G401 (cell line): ENCODE measurements at regions not wholly inside any gene's neighbourhood (a gene's known extent, or its start where the extent isn't known, plus 50 kb on each side); places are given as distances from the start of the nearest gene placed in this dataset.

ENCODE experiments used
- DNase-seq: peaks from one replicate; pipeline ENCODE4 v3.0.0-alpha.2; 2015; ENCODE audit warnings: low spot score
- in situ Hi-C: cut with HindIII; loops from 2 replicates; pipeline ENCODE4 v1.10.0; 2016; ENCODE audit warnings: low sequenced_read_pairs, mixed read lengths

GRCh38 chr2:120589771-120590608 is 145.7 kb upstream of the GLI2 start:
- no peak for DNase-seq
- in situ Hi-C loops: no loop called here

GRCh38 chr2:120590841-120591240 is 144.8 kb upstream of the GLI2 start:
- no peak for DNase-seq
- in situ Hi-C loops: no loop called here

DNA sequence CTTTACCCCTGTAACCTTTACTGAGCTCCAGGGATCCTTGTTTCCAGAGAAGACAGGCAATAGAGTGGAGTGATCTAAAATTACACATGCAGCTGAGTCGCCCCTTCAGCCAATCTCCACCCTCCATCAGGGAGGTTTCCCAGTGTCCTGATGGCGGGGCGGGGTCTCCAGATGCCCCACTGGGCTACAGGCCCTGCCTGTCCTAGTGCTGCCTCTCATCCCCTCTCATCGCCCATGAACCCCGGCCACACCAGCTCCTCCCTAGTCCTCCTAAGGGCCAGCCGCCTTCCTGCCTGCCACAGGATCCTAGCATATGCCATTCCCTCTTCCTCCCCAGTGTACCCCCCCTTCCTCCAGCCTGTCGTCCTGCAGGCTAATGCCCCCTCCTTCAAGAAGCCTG is 144.1 kb upstream of the GLI2 start:
- in situ Hi-C loops: no loop called here

GRCh38 chr2:120592084-120592483 is 143.6 kb upstream of the GLI2 start:
- no peak for DNase-seq
- in situ Hi-C loops: no loop called here

More for the DNA sequence above, 144.1 kb upstream of the GLI2 start:
- DNase-seq: no peak

- in situ Hi-C loops: no loop called here
- DNase-seq: no peak
Measured at GRCh38 chr2:120593921-120594686, 141.6 kb upstream of the GLI2 start.

- in situ Hi-C loops: no loop called here
- no peak for DNase-seq
Measured at GRCh38 chr2:120594856-120595685, 140.6 kb upstream of the GLI2 start.

- DNase-seq: no peak
- in situ Hi-C loops: no loop called here
Measured at GRCh38 chr2:120595739-120596138, 139.9 kb upstream of the GLI2 start.

GRCh38 chr2:120596191-120596811 is 139.4 kb upstream of the GLI2 start:
- in situ Hi-C loops: no loop called here
- no peak for DNase-seq

GRCh38 chr2:120596990-120597594 is 138.6 kb upstream of the GLI2 start:
- DNase-seq: no peak
- in situ Hi-C loops: no loop called here

DNA sequence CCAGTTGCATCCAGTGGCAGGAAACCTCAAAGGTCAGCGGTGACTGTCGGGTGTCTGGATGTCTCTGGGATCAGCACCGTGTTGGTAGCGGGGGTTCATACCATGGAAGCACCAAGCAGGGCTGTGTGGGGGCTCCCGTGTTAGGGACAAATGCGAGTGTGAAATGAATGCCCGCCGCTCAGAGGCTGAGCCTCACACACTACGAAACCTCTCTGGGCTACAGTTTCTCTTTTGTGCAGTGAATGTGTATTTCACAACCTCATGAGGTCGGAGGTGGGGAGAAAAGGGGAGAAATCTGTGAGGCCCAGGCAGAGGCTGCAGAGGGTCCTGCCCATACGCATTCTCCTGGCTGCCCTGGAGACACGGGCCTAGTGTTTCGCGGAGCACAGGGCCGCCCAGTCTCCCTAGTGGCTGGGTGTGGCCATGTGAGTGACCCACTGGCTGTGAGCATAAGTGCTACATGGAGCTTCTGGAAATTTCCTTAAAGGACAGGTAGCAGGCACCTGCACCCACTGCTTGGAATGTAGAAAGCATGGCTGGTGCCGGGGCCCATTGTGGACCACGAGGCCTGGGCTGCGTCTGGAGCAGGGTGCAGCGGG is 138.0 kb upstream of the GLI2 start:
- in situ Hi-C loops: no loop called here
- DNase-seq: no peak

- DNase-seq: no peak
- in situ Hi-C loops: no loop called here
Measured at GRCh38 chr2:120598416-120598815, 137.3 kb upstream of the GLI2 start.

DNA sequence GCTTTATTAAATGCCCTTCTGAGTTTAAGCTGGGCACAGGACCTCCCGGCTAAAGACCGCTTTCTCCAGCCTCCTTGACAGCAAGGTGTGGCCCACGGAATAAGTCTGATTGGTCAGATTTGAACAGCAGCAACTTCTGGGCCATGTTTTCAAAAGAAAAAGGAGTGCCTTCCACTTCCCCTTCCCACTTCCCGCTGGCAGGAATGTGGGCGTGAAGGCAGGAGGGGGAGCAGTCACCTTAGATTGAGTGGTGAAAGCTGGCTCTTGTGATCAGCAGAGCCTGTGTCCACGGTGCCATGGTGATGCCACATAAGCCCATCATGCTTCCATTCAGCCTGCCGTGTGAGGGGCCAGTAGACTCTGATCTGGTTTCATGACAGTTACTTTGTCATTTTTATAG is 136.6 kb upstream of the GLI2 start:
- no peak for DNase-seq
- in situ Hi-C loops: no loop called here

- DNase-seq: no peak
- in situ Hi-C loops: no loop called here
Measured at GRCh38 chr2:120599656-120600055, 136.0 kb upstream of the GLI2 start.

DNA sequence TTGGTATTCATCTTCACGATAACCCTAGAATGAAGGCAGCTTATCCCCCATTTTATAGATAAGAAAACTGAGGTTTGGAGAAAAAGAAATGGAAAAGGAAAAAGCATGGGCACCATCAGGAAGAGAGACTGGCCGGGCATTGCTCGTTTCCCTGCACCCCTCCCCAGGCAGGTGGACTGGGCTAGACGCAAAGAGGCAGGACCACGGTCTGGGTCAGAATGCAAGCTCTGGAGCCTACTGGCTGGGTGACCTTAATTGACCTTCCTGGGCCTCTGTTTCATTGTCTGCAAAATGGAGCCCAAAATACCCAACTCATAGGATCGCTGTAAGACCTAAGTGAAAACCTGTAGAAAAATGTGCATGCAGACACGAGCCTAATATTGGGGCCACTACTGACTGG is 135.3 kb upstream of the GLI2 start:
- in situ Hi-C loops: no loop called here
- no peak for DNase-seq

DNA sequence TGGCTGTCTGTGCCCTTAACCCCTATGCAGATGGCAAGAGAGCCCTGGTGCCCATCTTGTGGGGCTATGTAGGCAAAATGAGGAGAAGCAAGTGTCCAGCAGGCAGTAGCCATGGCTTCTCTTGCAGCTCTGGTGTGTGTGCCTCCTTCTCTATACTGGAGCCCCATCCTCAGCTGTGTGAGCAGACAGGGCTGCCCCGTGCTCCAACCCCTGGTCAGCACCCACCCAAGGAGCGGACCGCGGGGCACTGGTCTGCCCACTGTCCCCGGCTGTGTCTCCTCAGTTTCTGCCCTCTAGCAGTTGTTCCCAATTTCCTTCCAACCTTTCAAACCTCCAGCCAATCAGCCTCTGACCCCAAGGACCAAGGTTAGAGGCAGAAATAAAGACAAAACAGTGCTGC is 134.9 kb upstream of the GLI2 start:
- in situ Hi-C loops: no loop called here
- no peak for DNase-seq

DNA sequence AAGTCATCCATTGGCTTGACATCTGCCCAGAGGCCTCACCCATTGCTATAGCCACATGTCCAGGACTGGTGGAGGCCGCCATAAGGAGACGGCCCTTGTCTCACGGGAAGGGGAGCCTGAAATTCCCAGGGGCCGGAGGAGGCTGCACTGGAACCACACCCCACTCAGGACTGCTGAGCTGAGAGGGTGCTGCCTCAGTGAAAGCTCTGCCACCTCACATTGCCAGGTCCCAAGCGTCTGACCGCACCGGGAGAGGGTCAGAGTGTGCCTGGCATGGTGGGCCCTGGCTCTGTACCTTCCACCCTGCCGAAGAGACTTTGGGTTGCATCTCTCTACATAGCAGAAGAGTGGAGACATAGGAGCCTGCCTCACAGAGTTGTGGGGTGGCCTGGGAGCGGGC is 134.1 kb upstream of the GLI2 start:
- DNase-seq: no peak
- in situ Hi-C loops: no loop called here

GRCh38 chr2:120602251-120602650 is 133.4 kb upstream of the GLI2 start:
- in situ Hi-C loops: no loop called here
- no peak for DNase-seq

DNA sequence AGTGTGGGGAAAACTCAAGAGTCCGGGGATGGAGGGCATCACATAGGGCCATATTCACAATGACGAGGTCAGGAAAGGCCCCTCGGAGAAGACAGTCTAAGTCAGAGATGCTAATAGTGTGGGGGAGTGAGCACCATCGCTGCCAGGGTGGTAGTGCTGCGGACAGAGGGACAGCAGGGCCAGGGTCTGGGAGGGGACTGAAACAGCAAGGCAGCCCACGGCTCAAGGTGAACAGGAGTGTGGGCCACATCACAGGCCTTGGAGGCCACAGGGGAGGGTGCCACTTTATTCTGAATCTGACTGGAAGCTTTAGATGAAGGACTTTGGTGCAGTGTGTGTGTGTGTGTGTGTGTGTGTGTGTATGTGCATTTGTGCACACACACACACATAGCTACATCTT is 130.9 kb upstream of the GLI2 start:
- DNase-seq: no peak
- in situ Hi-C loops: no loop called here
